Spleen (tissue), 7 donors: ENCODE measurements at regions not wholly inside any gene's neighbourhood (a gene's known extent, or its start where the extent isn't known, plus 50 kb on each side); places are given as distances from the start of the nearest gene placed in this dataset.

Source experiments
- POLR2A ChIP-seq, 3 donors: fragments of 450-650 bp; IDR thresholded peaks; one replicate each; pipeline ENCODE4 v1.5.1; 2017; ENCODE audit warnings: antibody characterized with exemption in 3 of 3, mild to moderate bottlenecking in 1 of 3
- TF ChIP-seq, protein P1 (sequence below), 11 experiments: fragments of 200-600 bp in 7 of 11; fragments of 450-650 bp in 4 of 11; sonication (generic) in 4 of 11; IDR thresholded peaks in 8 of 11; conservative IDR thresholded peaks in 3 of 11; 1 replicate in 7 of 11; 2 replicates in 4 of 11; pipeline versions ENCODE4 v1.4.0 to v1.8.0; 2016 to 2021; ENCODE audit warnings: antibody characterized with exemption in 11 of 11, inconsistent platforms in 4 of 11, mild to moderate bottlenecking in 1 of 11
- donor health status: DM: no; HTN: no; CAD: no; lungs with moderate emphysema.
- donor health status: DM: no; HTN: no; CAD: no.
- donor health status: DM: no; HTN: no; CAD: no.

DNA sequence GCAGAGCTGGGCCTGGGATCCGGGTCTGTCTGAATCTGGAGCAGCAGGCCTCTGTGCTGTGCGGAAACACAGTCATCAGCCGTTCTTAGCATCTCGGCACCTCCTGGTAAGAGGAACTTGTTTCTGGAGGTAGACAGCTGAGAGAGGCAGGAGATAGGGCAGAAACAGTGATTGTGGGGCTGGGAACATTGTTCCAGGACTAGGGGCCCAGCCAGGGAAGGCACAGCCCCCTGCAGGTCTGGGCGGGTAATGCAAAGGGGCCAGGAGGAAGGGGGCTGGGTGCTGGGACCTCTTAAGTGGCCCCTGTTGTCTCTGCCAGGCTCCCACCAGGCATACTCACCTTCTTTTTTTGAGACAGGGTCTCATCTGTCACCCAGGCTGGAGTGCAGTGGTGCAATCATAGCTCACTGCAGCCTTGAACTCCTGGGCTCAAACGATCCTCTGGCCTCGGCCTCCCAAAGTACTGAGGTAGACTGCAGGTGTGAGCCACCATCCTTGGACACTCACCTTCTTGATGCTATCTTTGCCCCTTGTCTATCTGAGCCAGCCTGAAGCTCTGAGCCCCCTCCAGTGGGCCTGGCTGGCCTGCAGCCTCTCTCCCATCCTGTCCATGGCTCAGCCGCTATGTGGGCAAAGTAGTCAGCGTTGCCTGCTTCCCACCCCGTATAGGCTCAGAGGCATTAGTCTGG, 134.3 kb upstream of the ZBTB40 start:
- no peak for TF ChIP-seq POLR2A (IDR thresholded peaks at IDR 0.05)
- TF ChIP-seq, protein P1, sequence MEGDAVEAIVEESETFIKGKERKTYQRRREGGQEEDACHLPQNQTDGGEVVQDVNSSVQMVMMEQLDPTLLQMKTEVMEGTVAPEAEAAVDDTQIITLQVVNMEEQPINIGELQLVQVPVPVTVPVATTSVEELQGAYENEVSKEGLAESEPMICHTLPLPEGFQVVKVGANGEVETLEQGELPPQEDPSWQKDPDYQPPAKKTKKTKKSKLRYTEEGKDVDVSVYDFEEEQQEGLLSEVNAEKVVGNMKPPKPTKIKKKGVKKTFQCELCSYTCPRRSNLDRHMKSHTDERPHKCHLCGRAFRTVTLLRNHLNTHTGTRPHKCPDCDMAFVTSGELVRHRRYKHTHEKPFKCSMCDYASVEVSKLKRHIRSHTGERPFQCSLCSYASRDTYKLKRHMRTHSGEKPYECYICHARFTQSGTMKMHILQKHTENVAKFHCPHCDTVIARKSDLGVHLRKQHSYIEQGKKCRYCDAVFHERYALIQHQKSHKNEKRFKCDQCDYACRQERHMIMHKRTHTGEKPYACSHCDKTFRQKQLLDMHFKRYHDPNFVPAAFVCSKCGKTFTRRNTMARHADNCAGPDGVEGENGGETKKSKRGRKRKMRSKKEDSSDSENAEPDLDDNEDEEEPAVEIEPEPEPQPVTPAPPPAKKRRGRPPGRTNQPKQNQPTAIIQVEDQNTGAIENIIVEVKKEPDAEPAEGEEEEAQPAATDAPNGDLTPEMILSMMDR (IDR thresholded peaks at IDR 0.05 in 8 of 11, conservative IDR thresholded peaks at IDR 0.05 in 3 of 11) = peak in 4 of 11 experiments; percentile 34 to 48 (median 38)
